IMR-90 (cell line): ENCODE measurements at regions not wholly inside any gene's neighbourhood (a gene's known extent, or its start where the extent isn't known, plus 50 kb on each side); places are given as distances from the start of the nearest gene placed in this dataset.

Experiments
- ATAC-seq: fragments of 200-7000 bp; cut with Tn5 transposase; 2 replicates; pipeline ENCODE4 v1.9.1; 2020; ENCODE audit warnings: low read depth, mild to moderate bottlenecking, moderate library complexity
- BruUV-seq: library from RNA; stranded (reverse); fragments of 400-500 nt; replicated peaks from 2 replicates; lab custom pipeline; 2021; lab: Mats Ljungman, UMichigan
- CTCF ChIA-PET: fragments of 300-600 bp; formaldehyde crosslinking; extraction: SDS; loops from one replicate; lab custom pipeline; 2021; ENCODE audit warnings: antibody characterized with exemption; lab: Yijun Ruan, JAX
- POLR2A ChIA-PET: fragments of 300-600 bp; sonication (Branson Sonifier 250); formaldehyde crosslinking; loops from one replicate; lab custom pipeline; 2022; ENCODE audit warnings: antibody characterized with exemption; ENCODE audit not compliant: unreplicated experiment; lab: Charles Lee
- DNase-seq: peaks from one replicate; pipeline ENCODE4 v3.0.0; 2013
- H2AFZ ChIP-seq: replicated peaks from 2 replicates; pipeline ENCODE3; 2013; ENCODE audit warnings: low read length, mild to moderate bottlenecking; ENCODE audit not compliant: poor library complexity
- H2AK5ac ChIP-seq: 2 replicates; pipeline ENCODE4 v1.6.1; 2013; ENCODE audit warnings: low read depth, low read length, inconsistent platforms
- H2AK9ac ChIP-seq: replicated peaks from 2 replicates; pipeline ENCODE3; 2013; ENCODE audit warnings: mild to moderate bottlenecking, low read depth, low read length, moderate library complexity; ENCODE audit not compliant: poor library complexity
- H2BK120ac ChIP-seq: 2 replicates; pipeline ENCODE4 v1.6.1; 2013; ENCODE audit warnings: low read depth, low read length, inconsistent platforms
- H2BK15ac ChIP-seq: 3 replicates; pipeline ENCODE4 v1.6.1; 2013; ENCODE audit warnings: low read depth, low read length, inconsistent platforms
- H2BK20ac ChIP-seq: 2 replicates; pipeline ENCODE4 v1.6.1; 2013; ENCODE audit warnings: low read depth, mild to moderate bottlenecking, inconsistent platforms, low read length, moderate library complexity
- H2BK5ac ChIP-seq: 2 replicates; pipeline ENCODE4 v1.6.1; 2013; ENCODE audit warnings: mild to moderate bottlenecking, low read depth, low read length, inconsistent platforms; ENCODE audit not compliant: poor library complexity, severe bottlenecking
- H3K14ac ChIP-seq: replicated peaks from 2 replicates; pipeline ENCODE4 v1.6.1; 2013; ENCODE audit warnings: low read depth, low read length, inconsistent platforms
- H3K18ac ChIP-seq: 2 replicates; pipeline ENCODE4 v1.6.1; 2013; ENCODE audit warnings: low read depth, low read length, control low read depth
- H3K23ac ChIP-seq: 2 replicates; pipeline ENCODE4 v1.6.1; 2013; ENCODE audit warnings: low read depth, low read length, inconsistent platforms
- H3K27ac ChIP-seq: 2 replicates; pipeline ENCODE4 v1.5.1; 2013; ENCODE audit warnings: mild to moderate bottlenecking, control low read depth, low read length; ENCODE audit not compliant: insufficient read depth
- H3K27me3 ChIP-seq: 2 replicates; pipeline ENCODE4 v1.6.1; 2013; ENCODE audit warnings: low read length; ENCODE audit not compliant: control insufficient read depth, insufficient read depth
- H3K36me3 ChIP-seq: 2 replicates; pipeline ENCODE4 v1.6.1; 2013; ENCODE audit warnings: low read length, mixed read lengths; ENCODE audit not compliant: control insufficient read depth, insufficient read depth
- H3K4ac ChIP-seq: 2 replicates; pipeline ENCODE4 v1.6.1; 2013; ENCODE audit warnings: low read depth, low read length, inconsistent platforms
- H3K4me1 ChIP-seq: 2 replicates; pipeline ENCODE4 v1.6.1; 2013; ENCODE audit warnings: low read length, mixed read lengths; ENCODE audit not compliant: control insufficient read depth, insufficient read depth
- H3K4me2 ChIP-seq: 2 replicates; pipeline ENCODE4 v1.6.1; 2013; ENCODE audit warnings: low read depth, mild to moderate bottlenecking, control low read depth, low read length, moderate library complexity
- H3K4me3 ChIP-seq: 2 replicates; pipeline ENCODE4 v1.5.1; 2013; ENCODE audit warnings: low read depth, mild to moderate bottlenecking, control low read depth, low read length, moderate library complexity; ENCODE audit not compliant: insufficient read depth
- H3K56ac ChIP-seq: 2 replicates; pipeline ENCODE4 v1.6.1; 2013; ENCODE audit warnings: low read length, inconsistent platforms; ENCODE audit not compliant: insufficient read depth; ENCODE audit errors: extremely low read depth
- H3K79me1 ChIP-seq, 2 experiments: 2 replicates each; pipeline ENCODE4 v1.6.1; 2013; ENCODE audit warnings: low read length in 2 of 2, inconsistent platforms in 1 of 2, low read depth in 1 of 2
- H3K9ac ChIP-seq: 2 replicates; pipeline ENCODE4 v1.6.1; 2013; ENCODE audit warnings: low read depth, low read length, control low read depth
- H3K9me1 ChIP-seq: 2 replicates; pipeline ENCODE4 v1.6.1; 2013; ENCODE audit warnings: low read length, inconsistent platforms; ENCODE audit not compliant: insufficient read depth
- H3K9me3 ChIP-seq: 2 replicates; pipeline ENCODE4 v1.6.1; 2013; ENCODE audit warnings: low read length; ENCODE audit not compliant: control insufficient read depth, insufficient read depth
- H4K20me1 ChIP-seq: 2 replicates; pipeline ENCODE4 v1.6.1; 2013; ENCODE audit warnings: low read length, inconsistent platforms; ENCODE audit not compliant: insufficient read depth
- H4K5ac ChIP-seq: 2 replicates; pipeline ENCODE4 v1.6.1; 2013; ENCODE audit warnings: mild to moderate bottlenecking, low read depth, low read length, control low read depth
- H4K8ac ChIP-seq, 2 experiments: 2 replicates each; pipeline ENCODE4 v1.6.1; 2013; ENCODE audit warnings: low read depth in 2 of 2, low read length in 2 of 2, control low read depth in 1 of 2, inconsistent platforms in 1 of 2
- H4K91ac ChIP-seq: 2 replicates; pipeline ENCODE4 v1.6.1; 2013; ENCODE audit warnings: low read depth, low read length, inconsistent platforms; ENCODE audit not compliant: insufficient read depth
- BHLHE40 ChIP-seq: fragments of 150-350 bp; IDR thresholded peaks from 2 replicates; pipeline ENCODE4 v1.6.1; 2016; ENCODE audit warnings: mild to moderate bottlenecking, low read depth, low read length
- CEBPB ChIP-seq: IDR thresholded peaks from 2 replicates; pipeline ENCODE4 v1.6.1; 2012; ENCODE audit warnings: low read depth, low read length, improper control_type of control experiment
- FOS ChIP-seq: fragments of 150-350 bp; IDR thresholded peaks from 2 replicates; pipeline ENCODE4 v1.6.1; 2016; ENCODE audit warnings: low read depth, low read length
- MXI1 ChIP-seq: IDR thresholded peaks from 2 replicates; pipeline ENCODE4 v1.6.1; 2012; ENCODE audit warnings: low read depth, mild to moderate bottlenecking, low read length, moderate library complexity, borderline replicate concordance
- WGBS, 2 experiments: methylation state at CpG; one replicate each; pipeline versions ENCODE4 v1.1.5 to v1.1.7; 2013; ENCODE audit warnings: missing lambda C conversion rate in 2 of 2; ENCODE audit not compliant: insufficient read length in 1 of 2; ENCODE audit errors: extremely low coverage in 2 of 2; 5-methylcytosine and 5-hydroxymethylcytosine counted together
- dilution Hi-C: fragments of 300-500 bp; cut with HindIII; formaldehyde crosslinking; loops from one replicate; pipeline ENCODE4 v1.14.3; 2018; ENCODE audit warnings: low sequenced_read_pairs; ENCODE audit not compliant: unreplicated experiment
- in situ Hi-C: fragments of 300-500 bp; cut with MboI; formaldehyde crosslinking; loops from 3 replicates; pipeline ENCODE4 v1.14.3; 2019; ENCODE audit warnings: low sequenced_read_pairs, inconsistent platforms, mixed read lengths
- intact Hi-C: fragments of 100-400 bp; cut with micrococcal nuclease; formaldehyde crosslinking; loops from 2 replicates; pipeline ENCODE4 v1.10.0; 2022
- TF ChIP-seq, protein P1 (sequence below): fragments of 150-350 bp; IDR thresholded peaks from 2 replicates; pipeline ENCODE4 v1.6.1; 2016; ENCODE audit warnings: low read depth, mild to moderate bottlenecking, low read length, moderate library complexity, borderline replicate concordance
- TF ChIP-seq, protein P2 (sequence below): conservative IDR thresholded peaks from 2 replicates; pipeline ENCODE4 v1.5.1; 2012; ENCODE audit warnings: mild to moderate bottlenecking, low read depth, low read length, improper control_type of control experiment
- TF ChIP-seq, protein P3 (sequence below): fragments of 150-350 bp; IDR thresholded peaks from 2 replicates; pipeline ENCODE4 v1.6.1; 2017; ENCODE audit warnings: mild to moderate bottlenecking, antibody characterized with exemption, low read length, low read depth

DNA sequence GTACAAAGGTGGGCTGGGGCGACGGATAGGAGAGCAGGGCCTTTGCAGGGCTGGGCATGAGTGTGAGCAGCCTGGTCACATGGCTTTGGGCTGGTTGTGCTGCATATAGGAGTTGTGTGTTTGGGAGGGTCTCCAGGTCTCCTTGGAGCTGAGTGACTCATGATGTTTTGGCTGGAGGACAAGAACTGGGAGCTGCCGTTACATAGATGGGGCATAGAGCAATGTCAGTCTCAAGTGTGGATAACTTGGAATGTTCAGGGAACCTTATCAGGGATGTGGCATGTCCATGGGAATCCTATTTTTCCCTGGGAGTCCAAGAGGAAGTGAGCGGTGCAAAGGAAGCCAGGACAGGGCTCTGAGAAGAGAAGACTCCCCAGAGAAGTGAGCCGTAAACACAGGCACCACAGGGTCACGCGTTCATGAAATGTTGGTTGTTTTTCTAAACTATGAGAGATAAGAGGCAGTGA is 136.4 kb upstream of the KCNE2 start:
- no peak overlapping the region for H4K5ac ChIP-seq
- H3K4me3 ChIP-seq = no peak overlapping the region
- peaks cover 8% of the 10 kb centered on the region; the same call in 1 of the 2 replicates for H3K4me1 ChIP-seq
- H4K91ac ChIP-seq = no peak overlapping the region
- no peaks in the 10 kb centered on the region for H3K36me3 ChIP-seq
- in situ Hi-C loops = no loop called here
- H3K27me3 ChIP-seq = peaks cover 18% of the 10 kb centered on the region
- DNase-seq = peak; percentile 45
- no peak overlapping the region for H2AK5ac ChIP-seq
- no peak overlapping the region for H3K14ac ChIP-seq
- intact Hi-C loops = no loop called here
- BruUV-seq = no TSS peak
- H2BK120ac ChIP-seq = no peak overlapping the region
- no peak overlapping the region for H3K27ac ChIP-seq
- ChIA-PET POLR2A (no interaction called here), CTCF (no interaction called here)
- H3K9ac ChIP-seq = no peak overlapping the region
- H2BK20ac ChIP-seq = no peak overlapping the region
- H3K56ac ChIP-seq = no peak overlapping the region
- WGBS, 2 experiments = 69% methylated on average over 2 of the region's 7 CpGs; no CpG with 5 or more reads in 1 of the 2 experiments
- peak; percentile 90 for ATAC-seq
- peak overlapping the region; percentile 4 for H2AK9ac ChIP-seq
- no peak overlapping the region for H3K18ac ChIP-seq
- H3K9me3 ChIP-seq = no peaks in the 10 kb centered on the region
- no peak overlapping the region for H2AFZ ChIP-seq
- TF ChIP-seq, protein P1, sequence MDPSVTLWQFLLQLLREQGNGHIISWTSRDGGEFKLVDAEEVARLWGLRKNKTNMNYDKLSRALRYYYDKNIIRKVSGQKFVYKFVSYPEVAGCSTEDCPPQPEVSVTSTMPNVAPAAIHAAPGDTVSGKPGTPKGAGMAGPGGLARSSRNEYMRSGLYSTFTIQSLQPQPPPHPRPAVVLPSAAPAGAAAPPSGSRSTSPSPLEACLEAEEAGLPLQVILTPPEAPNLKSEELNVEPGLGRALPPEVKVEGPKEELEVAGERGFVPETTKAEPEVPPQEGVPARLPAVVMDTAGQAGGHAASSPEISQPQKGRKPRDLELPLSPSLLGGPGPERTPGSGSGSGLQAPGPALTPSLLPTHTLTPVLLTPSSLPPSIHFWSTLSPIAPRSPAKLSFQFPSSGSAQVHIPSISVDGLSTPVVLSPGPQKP = no peak
- TF ChIP-seq MXI1 (no peak), BHLHE40 (peak; percentile 58; the same call in 1 of the 2 replicates), CEBPB (no peak), FOS (peak; percentile 17; the same call in 1 of the 2 replicates)
- TF ChIP-seq, protein P2, sequence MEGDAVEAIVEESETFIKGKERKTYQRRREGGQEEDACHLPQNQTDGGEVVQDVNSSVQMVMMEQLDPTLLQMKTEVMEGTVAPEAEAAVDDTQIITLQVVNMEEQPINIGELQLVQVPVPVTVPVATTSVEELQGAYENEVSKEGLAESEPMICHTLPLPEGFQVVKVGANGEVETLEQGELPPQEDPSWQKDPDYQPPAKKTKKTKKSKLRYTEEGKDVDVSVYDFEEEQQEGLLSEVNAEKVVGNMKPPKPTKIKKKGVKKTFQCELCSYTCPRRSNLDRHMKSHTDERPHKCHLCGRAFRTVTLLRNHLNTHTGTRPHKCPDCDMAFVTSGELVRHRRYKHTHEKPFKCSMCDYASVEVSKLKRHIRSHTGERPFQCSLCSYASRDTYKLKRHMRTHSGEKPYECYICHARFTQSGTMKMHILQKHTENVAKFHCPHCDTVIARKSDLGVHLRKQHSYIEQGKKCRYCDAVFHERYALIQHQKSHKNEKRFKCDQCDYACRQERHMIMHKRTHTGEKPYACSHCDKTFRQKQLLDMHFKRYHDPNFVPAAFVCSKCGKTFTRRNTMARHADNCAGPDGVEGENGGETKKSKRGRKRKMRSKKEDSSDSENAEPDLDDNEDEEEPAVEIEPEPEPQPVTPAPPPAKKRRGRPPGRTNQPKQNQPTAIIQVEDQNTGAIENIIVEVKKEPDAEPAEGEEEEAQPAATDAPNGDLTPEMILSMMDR = no peak
- TF ChIP-seq, protein P3, sequence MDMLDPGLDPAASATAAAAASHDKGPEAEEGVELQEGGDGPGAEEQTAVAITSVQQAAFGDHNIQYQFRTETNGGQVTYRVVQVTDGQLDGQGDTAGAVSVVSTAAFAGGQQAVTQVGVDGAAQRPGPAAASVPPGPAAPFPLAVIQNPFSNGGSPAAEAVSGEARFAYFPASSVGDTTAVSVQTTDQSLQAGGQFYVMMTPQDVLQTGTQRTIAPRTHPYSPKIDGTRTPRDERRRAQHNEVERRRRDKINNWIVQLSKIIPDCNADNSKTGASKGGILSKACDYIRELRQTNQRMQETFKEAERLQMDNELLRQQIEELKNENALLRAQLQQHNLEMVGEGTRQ = 0 out of 2 replicates have a peak, but pooled peaks have one; percentile 15
- no peaks in the 10 kb centered on the region for H3K79me1 ChIP-seq
- H4K8ac ChIP-seq = no peak overlapping the region
- dilution Hi-C loops = no loop called here
- H2BK5ac ChIP-seq = no peak overlapping the region
- 0 out of 2 replicates have a peak, but pooled peaks cover 4% of the 10 kb centered on the region for H3K9me1 ChIP-seq
- no peak overlapping the region for H3K4ac ChIP-seq
- no peak overlapping the region for H3K23ac ChIP-seq
- no peak overlapping the region; the same call in 1 of the 2 replicates for H3K4me2 ChIP-seq
- H2BK15ac ChIP-seq = no peak overlapping the region
- no peaks in the 10 kb centered on the region for H4K20me1 ChIP-seq
